Naive thymus-derived CD8-positive, alpha-beta T cell (primary cell): ENCODE measurements at regions not wholly inside any gene's neighbourhood (a gene's known extent, or its start where the extent isn't known, plus 50 kb on each side); places are given as distances from the start of the nearest gene placed in this dataset.

Experiments used
- ATAC-seq, 2 donors: fragments of 150-1000 bp; cut with Tn5 transposase in 1 of 2; sonication (Bioruptor Pico), chemical (Tn5 transposase) in 1 of 2; 1 replicate in 1 of 2; 2 replicates in 1 of 2; pipeline ENCODE4 v1.10.0; 2021; ENCODE audit warnings: mild to moderate bottlenecking in 2 of 2, moderate library complexity in 2 of 2
- POLR2A ChIA-PET: fragments of 350-600 bp; sonication (Branson Sonifier 250); formaldehyde crosslinking; loops from one replicate; lab custom pipeline; 2021; ENCODE audit warnings: antibody characterized with exemption; lab: Charles Lee
- DNase-seq, 10 donors: peaks; one replicate each; pipeline versions ENCODE4 v3.0.0 to v3.0.0-alpha.2; 2020 to 2022
- H3K27ac Mint-ChIP-seq, 10 donors: one replicate each; pipeline ENCODE4 v1.8.0; 2020 to 2022; ENCODE audit warnings: mild to moderate bottlenecking in 10 of 10, mixed read lengths in 10 of 10, moderate library complexity in 4 of 10, inconsistent platforms in 1 of 10
- H3K27me3 Mint-ChIP-seq, 5 donors: one replicate each; pipeline ENCODE4 v1.8.0; 2021 to 2022; ENCODE audit warnings: mixed read lengths in 5 of 5
- H3K36me3 Mint-ChIP-seq, 3 donors: one replicate each; pipeline ENCODE4 v1.8.0; 2020 to 2022; ENCODE audit warnings: mixed read lengths in 3 of 3, mild to moderate bottlenecking in 2 of 3, inconsistent platforms in 1 of 3
- H3K4me1 Mint-ChIP-seq, 4 donors: one replicate each; pipeline ENCODE4 v1.8.0; 2021 to 2022; ENCODE audit warnings: mixed read lengths in 4 of 4
- H3K4me3 Mint-ChIP-seq, 10 donors: one replicate each; pipeline ENCODE4 v1.8.0; 2020 to 2022; ENCODE audit warnings: mild to moderate bottlenecking in 10 of 10, mixed read lengths in 10 of 10, moderate library complexity in 6 of 10, inconsistent platforms in 1 of 10
- H3K9me3 Mint-ChIP-seq, 9 donors: one replicate each; pipeline ENCODE4 v1.8.0; 2020 to 2022; ENCODE audit warnings: mixed read lengths in 9 of 9, mild to moderate bottlenecking in 3 of 9, inconsistent platforms in 1 of 9, moderate library complexity in 1 of 9

- no peaks in the 10 kb centered on the region for H3K36me3 Mint-ChIP-seq
- no peaks in the 10 kb centered on the region for H3K27me3 Mint-ChIP-seq
- H3K27ac Mint-ChIP-seq: no peak overlapping the region
- no peaks in the 10 kb centered on the region for H3K4me1 Mint-ChIP-seq
- no peak for DNase-seq
- peaks cover 0 to 14% (median 6%) of the 10 kb centered on the region in 9 donors for H3K9me3 Mint-ChIP-seq
- POLR2A ChIA-PET: no interaction called here
- no peak overlapping the region for H3K4me3 Mint-ChIP-seq
- no peak for ATAC-seq
Measured at GRCh38 chrX:33686105-33686504, 446.0 kb downstream of the FAM47A start.
